GM20431 (cell line): ENCODE measurements at regions not wholly inside any gene's neighbourhood (a gene's known extent, or its start where the extent isn't known, plus 50 kb on each side); places are given as distances from the start of the nearest gene placed in this dataset.
"Not testable (repeated sequence)": the region's sequence is repeated elsewhere in the genome, so short reads cannot be mapped to it uniquely, and the experiment has no call there.

Experiments
- in situ Hi-C: fragments of 300-500 bp; cut with MseI, MboI; formaldehyde crosslinking; loops from one replicate; pipeline ENCODE4 v1.15.0; 2020; ENCODE audit warnings: low sequenced_read_pairs; ENCODE audit not compliant: unreplicated experiment

DNA sequence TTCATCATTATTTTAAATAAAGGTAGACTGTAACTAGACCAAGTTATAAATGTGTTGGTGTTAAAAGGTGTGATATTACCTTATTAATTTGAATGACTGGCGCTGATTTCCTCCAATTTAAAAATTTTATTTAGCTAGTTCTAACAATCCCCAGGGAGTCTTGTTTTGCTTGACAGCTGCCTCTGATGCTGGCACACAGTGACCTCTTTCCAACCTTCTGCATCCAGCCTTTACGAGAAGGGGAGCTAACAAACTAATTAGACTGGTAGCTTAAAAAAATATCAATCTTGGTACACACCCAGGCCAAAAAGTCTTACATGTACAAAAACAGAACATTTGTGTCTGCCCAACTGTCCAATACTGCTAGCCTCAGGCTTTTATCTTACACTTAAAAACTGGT, 51.8 kb upstream of the ENPEP start:
- in situ Hi-C loops: no loop called here

DNA sequence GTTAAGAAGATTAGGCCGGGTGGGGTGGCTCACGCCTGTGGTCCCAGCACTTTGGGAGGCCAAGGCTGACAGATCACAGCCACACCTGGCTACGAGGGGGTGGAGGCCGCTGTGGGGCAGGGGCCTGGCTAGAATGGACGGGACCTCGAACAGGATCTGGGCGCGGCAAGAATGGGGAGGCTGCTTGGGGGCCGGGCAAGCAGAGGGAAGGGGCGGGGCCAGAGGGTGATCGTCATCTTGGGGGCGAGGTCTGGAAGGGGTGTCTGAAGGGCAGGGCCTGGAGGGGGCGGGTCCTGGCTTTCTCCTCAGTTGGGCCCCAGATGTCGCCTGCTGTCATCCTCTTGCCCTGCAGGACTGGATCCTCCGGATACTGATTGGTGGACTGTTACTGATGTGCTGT, 57.3 kb upstream of the ENPEP start:
- in situ Hi-C loops: no loop called here

DNA sequence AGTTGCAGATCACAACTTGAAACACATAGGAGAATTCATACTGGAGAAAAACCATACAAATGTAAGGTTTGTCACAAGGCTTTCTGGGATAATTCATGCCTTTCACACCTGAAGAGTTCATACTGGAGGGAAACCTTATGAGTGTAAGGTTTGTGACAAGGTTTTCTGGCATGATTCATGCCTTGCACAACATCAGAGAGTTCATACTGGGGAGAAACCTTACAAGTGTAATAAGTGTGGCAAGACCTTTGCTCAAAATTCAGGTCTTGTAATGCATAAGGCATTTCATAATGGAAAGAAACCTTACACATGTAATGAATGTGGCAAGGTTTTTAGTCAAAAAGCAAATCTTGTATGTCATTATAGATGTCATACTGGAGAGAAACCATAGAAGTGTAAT, 58.8 kb upstream of the ENPEP start:
- in situ Hi-C loops: no loop called here

- in situ Hi-C loops: no loop called here
Observed at GRCh38 chr4:110415478-110415877, 60.5 kb upstream of the ENPEP start.

- in situ Hi-C loops: no loop called here
Observed at GRCh38 chr4:110415041-110415440, 60.9 kb upstream of the ENPEP start.

DNA sequence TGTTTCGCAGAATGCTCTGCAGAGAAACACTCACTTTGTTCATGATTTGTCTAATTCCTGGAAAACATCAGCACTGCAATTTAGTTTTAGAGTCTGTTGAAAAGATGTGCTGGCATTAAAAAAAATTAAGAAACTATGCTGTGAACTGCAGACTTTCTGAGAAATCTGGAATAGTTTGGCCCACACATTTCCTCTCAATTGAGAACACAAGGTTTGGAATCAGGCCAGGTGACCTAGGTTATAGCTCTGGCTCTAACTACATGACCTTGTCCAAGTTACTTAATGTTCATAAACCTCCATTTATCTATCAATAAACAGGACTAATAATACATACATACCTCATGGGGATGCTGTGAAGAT, 61.4 kb upstream of the ENPEP start:
- in situ Hi-C loops: no loop called here

GRCh38 chr4:110413807-110414560, 62.0 kb upstream of the ENPEP start:
- in situ Hi-C loops: not testable (repeated sequence)

- in situ Hi-C loops: no loop called here
Observed at GRCh38 chr4:110412354-110413065, 63.4 kb upstream of the ENPEP start.

DNA sequence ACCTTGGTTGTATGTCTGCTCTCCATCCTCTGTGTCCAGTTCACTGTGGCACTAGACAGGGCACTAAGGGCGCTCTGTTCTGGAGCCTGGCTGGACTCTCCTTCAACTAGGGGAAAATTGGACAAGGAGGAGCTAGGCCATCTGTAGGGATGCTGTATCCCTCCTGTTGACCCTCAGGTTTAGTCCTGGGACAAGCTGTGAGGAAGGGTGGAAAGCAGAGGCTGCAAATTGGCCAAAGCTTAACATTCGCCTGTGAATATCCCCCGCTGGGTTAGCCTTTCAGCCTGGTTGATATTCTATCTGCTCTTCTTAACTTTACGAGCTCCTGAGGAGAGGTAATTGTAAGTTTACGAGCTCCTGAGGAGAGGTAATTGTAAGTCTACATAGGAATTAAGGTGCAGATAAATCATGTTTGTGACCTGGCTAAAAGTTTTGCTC, 64.4 kb upstream of the ENPEP start:
- in situ Hi-C loops: no loop called here

DNA sequence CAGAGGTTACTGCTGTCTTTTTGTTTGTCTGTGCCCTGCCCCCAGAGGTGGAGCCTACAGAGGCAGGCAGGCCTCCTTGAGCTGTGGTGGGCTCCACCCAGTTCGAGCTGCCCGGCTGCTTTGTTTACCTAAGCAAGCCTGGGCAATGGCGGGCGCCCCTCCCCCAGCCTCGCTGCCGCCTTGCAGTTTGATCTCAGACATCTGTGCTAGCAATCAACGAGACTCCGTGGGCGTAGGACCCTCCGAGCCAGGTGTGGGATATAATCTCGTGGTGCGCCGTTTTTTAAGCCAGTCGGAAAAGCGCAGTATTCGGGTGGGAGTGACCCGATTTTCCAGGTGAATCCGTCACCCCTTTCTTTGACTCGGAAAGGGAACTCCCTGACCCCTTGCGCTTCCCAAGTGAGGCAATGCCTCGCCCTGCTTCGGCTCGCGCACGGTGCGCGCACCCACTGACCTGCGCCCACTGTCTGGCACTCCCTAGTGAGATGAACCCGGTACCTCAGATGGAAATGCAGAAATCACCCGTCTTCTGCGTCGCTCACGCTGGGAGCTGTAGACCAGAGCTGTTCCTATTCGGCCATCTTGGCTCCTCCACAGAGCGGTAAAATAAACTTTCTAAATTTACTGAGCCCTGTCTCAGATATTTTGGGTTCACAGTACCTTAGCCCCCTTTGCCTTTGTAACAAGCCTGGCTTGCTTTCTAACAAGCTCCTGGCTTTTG, 64.9 kb upstream of the ENPEP start:
- in situ Hi-C loops: not testable (repeated sequence)

DNA sequence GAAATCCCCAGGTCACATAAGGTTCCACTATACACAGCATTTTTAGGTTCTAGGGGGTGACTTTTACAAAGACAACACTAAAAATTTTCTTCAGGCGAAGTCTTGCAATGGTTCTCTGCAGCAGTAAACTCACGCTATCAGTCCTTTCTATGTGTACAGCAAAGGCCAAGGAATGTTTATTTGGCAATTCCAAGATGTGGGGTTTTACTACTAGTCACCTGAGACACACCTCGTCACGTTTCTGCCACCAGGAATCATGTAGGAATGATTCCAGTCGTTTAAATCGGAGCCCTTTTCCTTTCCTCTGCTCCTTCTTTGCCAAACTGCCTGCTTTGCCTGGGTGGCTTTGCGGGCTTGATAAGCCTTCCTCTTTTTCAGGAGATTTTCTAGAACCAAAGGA, 75.9 kb upstream of the ENPEP start:
- in situ Hi-C loops: no loop called here

DNA sequence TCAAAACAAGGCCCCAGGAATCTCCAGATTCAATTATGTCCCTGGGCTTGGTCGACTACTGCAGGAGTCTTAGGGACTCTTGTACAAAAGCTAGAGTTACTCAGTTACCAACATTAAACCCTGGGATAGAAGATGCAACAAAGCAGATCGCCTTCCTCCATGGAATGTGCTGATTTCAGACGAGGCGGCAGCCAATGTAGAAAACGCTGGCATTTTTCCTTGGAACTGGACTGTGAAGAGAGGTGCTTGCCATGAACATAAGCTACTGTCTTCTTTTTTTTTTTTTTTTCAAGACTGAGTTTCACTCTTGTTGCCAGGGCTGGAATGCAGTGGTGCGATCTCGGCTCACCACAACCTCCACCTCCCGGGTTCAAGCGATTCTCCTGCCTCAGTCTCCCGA, 76.9 kb upstream of the ENPEP start:
- in situ Hi-C loops: not testable (repeated sequence)

DNA sequence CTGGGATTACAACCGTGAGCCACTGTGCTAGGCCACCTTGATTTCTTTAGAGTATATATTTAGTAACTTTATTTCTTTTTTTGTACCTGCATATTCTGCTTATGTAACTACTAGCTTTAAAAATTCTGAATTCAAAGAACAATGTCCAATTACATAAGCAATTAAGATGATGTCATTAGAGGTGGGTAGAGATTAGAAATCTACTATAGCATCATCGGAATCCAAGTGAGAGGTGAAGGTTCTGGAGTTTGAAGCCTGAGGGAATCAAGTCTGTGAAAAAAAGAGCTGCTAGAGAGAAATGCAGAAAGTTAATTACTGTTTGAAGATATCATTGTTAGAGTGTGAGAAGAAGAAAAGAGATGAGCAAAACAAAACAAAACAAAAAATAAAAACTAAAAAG, 79.0 kb upstream of the ENPEP start:
- in situ Hi-C loops: no loop called here

DNA sequence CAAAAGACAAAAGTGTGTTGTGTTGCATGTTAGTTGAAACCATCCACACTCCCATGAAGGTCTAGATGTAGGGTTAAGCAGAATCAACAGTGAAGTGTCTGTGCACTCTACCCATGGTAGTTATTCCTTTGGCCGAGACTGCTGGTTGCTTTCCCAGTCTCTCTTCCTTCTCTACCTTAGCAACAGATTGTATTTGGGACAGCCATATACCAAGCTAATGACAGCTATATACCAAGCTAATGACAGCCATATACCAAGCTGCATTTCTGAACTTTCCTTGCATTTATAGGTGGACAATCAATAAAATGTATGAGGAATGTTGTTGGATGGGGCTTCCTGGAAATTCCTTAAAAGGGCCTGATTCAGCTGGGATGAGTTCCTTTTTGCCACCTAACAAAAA, 80.5 kb upstream of the ENPEP start:
- in situ Hi-C loops: no loop called here

GRCh38 chr4:110394871-110395270, 81.1 kb upstream of the ENPEP start:
- in situ Hi-C loops: no loop called here

GRCh38 chr4:110381784-110382183, 94.2 kb upstream of the ENPEP start:
- in situ Hi-C loops: no loop called here

DNA sequence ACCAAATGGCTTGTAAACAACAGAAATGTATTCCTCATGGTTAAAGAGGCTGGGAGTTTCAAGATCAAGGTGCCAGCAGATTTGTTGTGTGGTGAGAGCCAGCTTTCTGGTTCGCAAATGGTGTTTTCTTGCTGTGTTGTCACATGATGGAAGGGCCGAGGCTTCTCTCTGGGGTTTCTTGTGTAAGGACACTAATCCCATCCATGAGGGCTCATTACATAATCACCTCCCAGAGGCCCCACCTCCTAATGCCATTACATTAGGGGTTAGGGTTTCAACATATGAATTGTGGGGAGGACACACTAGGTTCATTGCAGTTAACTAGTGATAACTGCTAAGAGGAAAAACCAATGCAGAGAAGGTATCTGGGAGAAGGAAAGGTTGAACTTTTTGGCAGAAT, 103.5 kb upstream of the ENPEP start:
- in situ Hi-C loops: no loop called here

DNA sequence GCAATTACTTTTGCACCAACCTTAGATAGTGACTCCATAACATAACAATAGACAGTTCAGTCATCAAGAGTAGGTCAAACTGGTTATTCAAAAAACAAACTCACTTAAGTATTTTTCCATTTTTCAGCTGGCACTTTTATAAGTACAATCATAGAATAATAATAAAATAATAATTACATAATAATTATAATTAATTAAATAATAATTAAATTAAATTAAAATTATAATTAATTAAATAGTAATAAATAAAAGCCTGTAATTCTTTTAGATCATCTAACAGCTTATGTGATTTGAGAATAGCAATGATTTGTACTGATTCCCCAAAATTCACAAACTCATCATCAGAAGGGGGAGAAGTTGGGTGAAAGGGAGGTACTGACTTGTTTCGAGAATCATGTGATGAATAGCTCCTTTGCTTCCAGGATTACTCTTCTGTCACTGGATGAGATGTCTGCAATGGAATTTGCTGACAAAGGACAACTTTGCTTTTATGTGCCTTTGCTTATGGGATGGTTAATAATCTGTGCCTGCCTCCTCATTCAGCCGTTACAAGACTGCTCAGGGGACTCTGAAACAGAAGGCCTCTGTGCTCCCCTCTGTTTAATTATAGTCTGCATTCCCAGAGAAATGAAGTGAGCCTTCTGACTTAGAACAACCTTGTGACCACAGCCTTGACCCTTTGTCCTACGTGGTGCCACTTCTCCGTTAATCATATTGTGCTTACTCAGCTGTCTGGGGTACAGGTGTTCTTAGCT, 104.8 kb upstream of the ENPEP start:
- in situ Hi-C loops: no loop called here

- in situ Hi-C loops: no loop called here
Observed at GRCh38 chr4:110368409-110368808, 107.5 kb upstream of the ENPEP start.

GRCh38 chr4:110367156-110367555, 108.8 kb upstream of the ENPEP start:
- in situ Hi-C loops: no loop called here

DNA sequence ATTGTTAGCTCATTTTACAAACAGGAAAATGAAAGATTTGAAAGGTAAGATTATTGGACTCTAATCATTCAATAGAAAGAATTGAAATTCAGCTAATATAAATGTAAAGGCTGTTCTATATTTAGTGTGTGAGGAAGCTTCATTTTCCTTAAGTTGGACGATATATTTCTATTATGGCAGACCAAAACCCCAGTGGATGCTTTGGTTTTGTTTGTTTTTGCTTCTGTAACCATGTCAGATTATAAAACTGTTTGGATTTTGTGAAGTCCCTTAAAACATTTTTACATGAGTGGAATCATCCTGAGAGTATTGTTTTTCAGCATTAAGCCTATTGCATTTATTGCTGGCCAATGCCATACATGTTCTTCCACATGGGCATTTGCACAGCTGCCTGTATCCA, 110.2 kb upstream of the ENPEP start:
- in situ Hi-C loops: no loop called here
